CD4-positive, alpha-beta T cell (primary cell): ENCODE measurements at regions not wholly inside any gene's neighbourhood (a gene's known extent, or its start where the extent isn't known, plus 50 kb on each side); places are given as distances from the start of the nearest gene placed in this dataset.

Source experiments
- ATAC-seq: fragments of 200-7000 bp; cut with Tn5 transposase; one replicate; pipeline ENCODE4 v1.10.0; 2022; ENCODE audit warnings: mild to moderate bottlenecking; ENCODE audit not compliant: poor library complexity
- CTCF ChIA-PET: fragments of 350-600 bp; sonication (Branson Sonifier 250); formaldehyde crosslinking; loops from one replicate; lab custom pipeline; 2021; ENCODE audit warnings: antibody characterized with exemption, inconsistent platforms; lab: Charles Lee
- POLR2A ChIA-PET: fragments of 350-600 bp; sonication (Branson Sonifier 250); formaldehyde crosslinking; loops from one replicate; lab custom pipeline; 2021; ENCODE audit warnings: antibody characterized with exemption, inconsistent platforms; lab: Charles Lee
- DNase-seq, 14 experiments: peaks; one replicate each; pipeline ENCODE4 v3.0.0-alpha.2; 2013 to 2020; ENCODE audit warnings: mixed read lengths in 2 of 14
- H3K27ac ChIP-seq, 2 donors: one replicate each; pipeline versions ENCODE4 v1.5.1 to v1.7.0; 2013; ENCODE audit warnings: low read length in 2 of 2, low read depth in 1 of 2, mild to moderate bottlenecking in 1 of 2
- H3K27me3 ChIP-seq, 2 experiments: 1 replicate in 1 of 2; 2 replicates in 1 of 2; pipeline versions ENCODE4 v1.6.1 to v1.7.0; 2013; ENCODE audit warnings: low read length in 2 of 2, control low read depth in 1 of 2, mild to moderate bottlenecking in 1 of 2, moderate library complexity in 1 of 2; ENCODE audit not compliant: insufficient read depth in 2 of 2, control insufficient read depth in 1 of 2
- H3K36me3 ChIP-seq: one replicate; pipeline ENCODE4 v1.6.1; 2013; ENCODE audit warnings: low read length, control low read depth; ENCODE audit not compliant: insufficient read depth
- H3K4me1 ChIP-seq: one replicate; pipeline ENCODE4 v1.6.1; 2013; ENCODE audit warnings: low read length, control low read depth; ENCODE audit not compliant: insufficient read depth
- H3K4me3 ChIP-seq: one replicate; pipeline ENCODE4 v1.5.1; 2013; ENCODE audit warnings: mild to moderate bottlenecking, low read length, moderate library complexity
- H3K9me3 ChIP-seq, 2 experiments: 1 replicate in 1 of 2; 2 replicates in 1 of 2; pipeline versions ENCODE4 v1.6.1 to v1.7.0; 2013; ENCODE audit warnings: low read length in 2 of 2, mild to moderate bottlenecking in 2 of 2, control low read depth in 1 of 2, moderate library complexity in 1 of 2; ENCODE audit not compliant: control insufficient read depth in 1 of 2, insufficient read depth in 1 of 2
- H3K27ac Mint-ChIP-seq: one replicate; pipeline ENCODE4 v1.8.0; 2020; ENCODE audit warnings: mixed read lengths
- H3K27me3 Mint-ChIP-seq: one replicate; pipeline ENCODE4 v1.8.0; 2021; ENCODE audit warnings: mixed read lengths
- H3K36me3 Mint-ChIP-seq: one replicate; pipeline ENCODE4 v1.8.0; 2021; ENCODE audit warnings: low read depth, mixed read lengths
- H3K4me1 Mint-ChIP-seq: one replicate; pipeline ENCODE4 v1.8.0; 2021; ENCODE audit warnings: low read depth, mixed read lengths
- H3K4me3 Mint-ChIP-seq: one replicate; pipeline ENCODE4 v1.8.0; 2020; ENCODE audit warnings: mild to moderate bottlenecking, mixed read lengths
- H3K9me3 Mint-ChIP-seq: one replicate; pipeline ENCODE4 v1.8.0; 2020; ENCODE audit warnings: mixed read lengths
- CTCF ChIP-seq: fragments of 200-600 bp; IDR thresholded peaks from one replicate; pipeline ENCODE4 v1.8.0; 2022; ENCODE audit warnings: antibody characterized with exemption, mild to moderate bottlenecking
- intact Hi-C, 2 experiments: fragments of 100-400 bp; cut with DNase I in 1 of 2; cut with micrococcal nuclease in 1 of 2; formaldehyde crosslinking; loops; one replicate each; pipeline versions ENCODE4 v1.15.1 to v1.9.0; 2023 to 2025; cut with DNase I, micrococcal nuclease

GRCh38 chr5:124200381-124200780, 546.1 kb downstream of the ZNF608 start:
- ATAC-seq (no peak), DNase-seq (no peak)
- H3K27me3 Mint-ChIP-seq: no peaks in the 10 kb centered on the region
- no peaks in the 10 kb centered on the region for H3K27me3 ChIP-seq
- H3K4me1 ChIP-seq: no peaks in the 10 kb centered on the region
- no peaks in the 10 kb centered on the region for H3K36me3 Mint-ChIP-seq
- intact Hi-C loops: no loop called here
- ChIA-PET POLR2A (no interaction called here), CTCF (no interaction called here)
- no peak overlapping the region for H3K4me3 Mint-ChIP-seq
- H3K4me3 ChIP-seq: no peak overlapping the region
- H3K27ac Mint-ChIP-seq: no peak overlapping the region
- H3K36me3 ChIP-seq: no peaks in the 10 kb centered on the region
- no peaks in the 10 kb centered on the region for H3K4me1 Mint-ChIP-seq
- H3K9me3 ChIP-seq: peaks cover 0 to 15% of the 10 kb centered on the region in 2 experiments
- no peak for TF ChIP-seq CTCF
- H3K27ac ChIP-seq: no peak overlapping the region
- H3K9me3 Mint-ChIP-seq: peaks cover 5% of the 10 kb centered on the region

- Histone ChIP-seq H3K27me3 (no peaks in the 10 kb centered on the region), H3K9me3 (peaks cover 0 to 15% of the 10 kb centered on the region in 2 experiments), H3K36me3 (no peaks in the 10 kb centered on the region), H3K27ac (no peak overlapping the region), H3K4me3 (no peak overlapping the region), H3K4me1 (no peaks in the 10 kb centered on the region)
- peaks cover 5% of the 10 kb centered on the region for H3K9me3 Mint-ChIP-seq
- ChIA-PET POLR2A (no interaction called here), CTCF (no interaction called here)
- DNase-seq (no peak), ATAC-seq (no peak)
- H3K4me3 Mint-ChIP-seq: no peak overlapping the region
- no peak overlapping the region for H3K27ac Mint-ChIP-seq
- H3K4me1 Mint-ChIP-seq: no peaks in the 10 kb centered on the region
- H3K27me3 Mint-ChIP-seq: no peaks in the 10 kb centered on the region
- no peaks in the 10 kb centered on the region for H3K36me3 Mint-ChIP-seq
- intact Hi-C loops: no loop called here
- no peak for TF ChIP-seq CTCF
Observed at GRCh38 chr5:124199893-124200292, 546.5 kb downstream of the ZNF608 start.

- Mint-ChIP-seq H3K4me1 (no peaks in the 10 kb centered on the region), H3K36me3 (no peaks in the 10 kb centered on the region), H3K4me3 (no peak overlapping the region), H3K27ac (no peak overlapping the region), H3K9me3 (no peaks in the 10 kb centered on the region), H3K27me3 (no peaks in the 10 kb centered on the region)
- ChIA-PET CTCF (no interaction called here), POLR2A (no interaction called here)
- no peak for ATAC-seq
- TF ChIP-seq CTCF: no peak
- no peaks in the 10 kb centered on the region for H3K36me3 ChIP-seq
- peaks cover 0 to 7% of the 10 kb centered on the region in 2 experiments for H3K9me3 ChIP-seq
- H3K4me3 ChIP-seq: no peak overlapping the region
- no peak overlapping the region for H3K27ac ChIP-seq
- intact Hi-C loops: no loop called here
- H3K4me1 ChIP-seq: no peaks in the 10 kb centered on the region
- no peak for DNase-seq
- H3K27me3 ChIP-seq: no peaks in the 10 kb centered on the region
Observed at GRCh38 chr5:124195411-124195810, 551.0 kb downstream of the ZNF608 start.
